GM12874 (cell line): ENCODE measurements at regions not wholly inside any gene's neighbourhood (a gene's known extent, or its start where the extent isn't known, plus 50 kb on each side); places are given as distances from the start of the nearest gene placed in this dataset.

Experiments
- CTCF ChIP-seq: IDR thresholded peaks from 2 replicates; pipeline ENCODE4 v1.5.1; 2011; ENCODE audit warnings: low read depth, mild to moderate bottlenecking, control low read depth, low read length, moderate library complexity; ENCODE audit not compliant: insufficient read depth

- no peak for TF ChIP-seq CTCF
Observed at GRCh38 chr11:45087086-45087899, 59.1 kb upstream of the PRDM11 start.

- TF ChIP-seq CTCF = no peak
Observed at GRCh38 chr11:45087900-45088160, 58.6 kb upstream of the PRDM11 start.

GRCh38 chr11:45089251-45089650 lies 57.2 kb upstream of the PRDM11 start:
- TF ChIP-seq CTCF = no peak

- no peak for TF ChIP-seq CTCF
Observed at GRCh38 chr11:45089676-45090499, 56.6 kb upstream of the PRDM11 start.

- TF ChIP-seq CTCF = no peak
Observed at GRCh38 chr11:45090607-45091006, 55.8 kb upstream of the PRDM11 start.

GRCh38 chr11:45091563-45092403 lies 54.7 kb upstream of the PRDM11 start:
- TF ChIP-seq CTCF = no peak

GRCh38 chr11:45092404-45092785 lies 54.0 kb upstream of the PRDM11 start:
- TF ChIP-seq CTCF = no peak
